ENCODE measurements at regions not wholly inside any gene's neighbourhood (a gene's known extent, or its start where the extent isn't known, plus 50 kb on each side); places are given as distances from the start of the nearest gene placed in this dataset.
"Not testable (repeated sequence)": the region's sequence is repeated elsewhere in the genome, so short reads cannot be mapped to it uniquely, and the experiment has no call there.

- no peak for DNase-seq
Observed at GRCh38 chr5:174453690-174454089, 270.7 kb upstream of the MSX2 start.

- DNase-seq: no peak
Observed at GRCh38 chr5:174454464-174454863, 269.9 kb upstream of the MSX2 start.

- no peak for DNase-seq
Observed at GRCh38 chr5:174454890-174455289, 269.5 kb upstream of the MSX2 start.

- no peak for DNase-seq
Observed at GRCh38 chr5:174455301-174455700, 269.1 kb upstream of the MSX2 start.

- DNase-seq: no peak
Observed at GRCh38 chr5:174457141-174457678, 267.2 kb upstream of the MSX2 start.

- DNase-seq: no peak
Observed at GRCh38 chr5:174459071-174459702, 265.2 kb upstream of the MSX2 start.

- DNase-seq: no peak
Observed at GRCh38 chr5:174459832-174460448, 264.4 kb upstream of the MSX2 start.

- no peak for DNase-seq
Observed at GRCh38 chr5:174462129-174462528, 262.3 kb upstream of the MSX2 start.

- no peak for DNase-seq
Observed at GRCh38 chr5:174464504-174465165, 259.7 kb upstream of the MSX2 start.

- DNase-seq: not testable (repeated sequence)
Observed at GRCh38 chr5:174471528-174471927, 252.9 kb upstream of the MSX2 start.

GRCh38 chr5:174472956-174473355 lies 251.4 kb upstream of the MSX2 start:
- DNase-seq: no peak

GRCh38 chr5:174476001-174476400 lies 248.4 kb upstream of the MSX2 start:
- not testable (repeated sequence) for DNase-seq

- no peak for DNase-seq
Observed at GRCh38 chr5:174479325-174479724, 245.1 kb upstream of the MSX2 start.

- no peak for DNase-seq
Observed at GRCh38 chr5:174481737-174482136, 242.6 kb upstream of the MSX2 start.

- no peak for DNase-seq
Observed at GRCh38 chr5:174482607-174483024, 241.8 kb upstream of the MSX2 start.

- DNase-seq: no peak
Observed at GRCh38 chr5:174483411-174483810, 241.0 kb upstream of the MSX2 start.

- DNase-seq: no peak
Observed at GRCh38 chr5:174489215-174489614, 235.2 kb upstream of the MSX2 start.

GRCh38 chr5:174489920-174490597 lies 234.3 kb upstream of the MSX2 start:
- DNase-seq: no peak

- DNase-seq: no peak
Observed at GRCh38 chr5:174490728-174491127, 233.7 kb upstream of the MSX2 start.

GRCh38 chr5:174491265-174491664 lies 233.1 kb upstream of the MSX2 start:
- DNase-seq: no peak

GRCh38 chr5:174491761-174492350 lies 232.5 kb upstream of the MSX2 start:
- no peak for DNase-seq

- no peak for DNase-seq
Observed at GRCh38 chr5:174493530-174493929, 230.9 kb upstream of the MSX2 start.

GRCh38 chr5:174497939-174498338 lies 226.4 kb upstream of the MSX2 start:
- not testable (repeated sequence) for DNase-seq
